ENCODE measurements at regions not wholly inside any gene's neighbourhood (a gene's known extent, or its start where the extent isn't known, plus 50 kb on each side); places are given as distances from the start of the nearest gene placed in this dataset.

DNA sequence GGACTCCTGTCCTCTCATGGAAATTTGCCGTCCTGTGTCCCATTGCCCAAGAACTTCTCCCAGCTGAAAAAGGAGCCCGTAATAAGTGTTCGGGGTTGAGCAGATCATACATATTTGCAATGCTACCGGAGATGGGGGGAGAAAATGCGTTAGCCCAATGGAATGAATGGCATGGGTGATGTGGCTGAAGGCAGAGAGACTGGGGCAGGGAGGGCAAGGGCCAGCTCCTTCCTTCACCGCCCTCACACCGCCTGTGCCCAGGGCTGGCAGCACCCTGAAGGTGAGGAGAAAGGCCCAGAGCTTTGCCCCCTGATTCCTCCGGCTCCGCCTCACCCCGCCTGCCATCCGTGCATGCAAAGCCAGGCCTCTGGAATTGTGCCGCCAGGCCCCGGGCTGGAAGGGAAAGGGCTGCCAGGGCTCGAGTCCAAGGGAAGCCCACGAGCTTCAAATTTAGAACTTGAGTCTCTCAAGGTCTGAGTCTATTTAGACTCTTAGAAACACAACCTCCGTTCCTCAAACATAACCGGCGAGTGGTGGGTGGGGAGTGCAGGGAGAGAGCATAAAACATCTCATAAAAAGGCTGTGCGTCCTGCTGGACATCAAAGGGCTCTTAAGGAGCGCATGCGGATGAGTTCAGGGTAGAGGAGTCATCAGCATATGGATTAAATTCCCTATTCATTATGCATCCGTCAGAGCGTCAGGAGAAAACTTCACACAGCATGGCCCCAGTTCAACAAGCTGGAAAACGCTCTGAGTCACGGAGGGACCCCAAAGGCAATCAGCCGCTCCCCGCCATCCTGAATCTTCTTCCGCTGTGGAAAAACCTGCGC lies 121.7 kb upstream of the GLI2 start:
- Histone ChIP-seq H3K4me3 (replicated peaks in 1 of 3) (no peak overlapping the region), H3K27me3 (no peaks in the 10 kb centered on the region), H3K27ac (no peak overlapping the region), H3K4me1 (peaks cover 5 to 9% of the 10 kb centered on the region in 2 donors), H3K9me3 (no peaks in the 10 kb centered on the region), H3K36me3 (no peaks in the 10 kb centered on the region)
- intact Hi-C loops (cut with DNase I) = no loop called here
- WGBS, 2 donors = 74 to 82% methylated on average over 24 to 29 of the region's 29 CpGs
- TF ChIP-seq, protein P1, sequence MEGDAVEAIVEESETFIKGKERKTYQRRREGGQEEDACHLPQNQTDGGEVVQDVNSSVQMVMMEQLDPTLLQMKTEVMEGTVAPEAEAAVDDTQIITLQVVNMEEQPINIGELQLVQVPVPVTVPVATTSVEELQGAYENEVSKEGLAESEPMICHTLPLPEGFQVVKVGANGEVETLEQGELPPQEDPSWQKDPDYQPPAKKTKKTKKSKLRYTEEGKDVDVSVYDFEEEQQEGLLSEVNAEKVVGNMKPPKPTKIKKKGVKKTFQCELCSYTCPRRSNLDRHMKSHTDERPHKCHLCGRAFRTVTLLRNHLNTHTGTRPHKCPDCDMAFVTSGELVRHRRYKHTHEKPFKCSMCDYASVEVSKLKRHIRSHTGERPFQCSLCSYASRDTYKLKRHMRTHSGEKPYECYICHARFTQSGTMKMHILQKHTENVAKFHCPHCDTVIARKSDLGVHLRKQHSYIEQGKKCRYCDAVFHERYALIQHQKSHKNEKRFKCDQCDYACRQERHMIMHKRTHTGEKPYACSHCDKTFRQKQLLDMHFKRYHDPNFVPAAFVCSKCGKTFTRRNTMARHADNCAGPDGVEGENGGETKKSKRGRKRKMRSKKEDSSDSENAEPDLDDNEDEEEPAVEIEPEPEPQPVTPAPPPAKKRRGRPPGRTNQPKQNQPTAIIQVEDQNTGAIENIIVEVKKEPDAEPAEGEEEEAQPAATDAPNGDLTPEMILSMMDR (IDR thresholded peaks at IDR 0.05) = no peak
- TF ChIP-seq POLR2A (IDR thresholded peaks at IDR 0.05) = no peak
- no peak for DNase-seq

DNA sequence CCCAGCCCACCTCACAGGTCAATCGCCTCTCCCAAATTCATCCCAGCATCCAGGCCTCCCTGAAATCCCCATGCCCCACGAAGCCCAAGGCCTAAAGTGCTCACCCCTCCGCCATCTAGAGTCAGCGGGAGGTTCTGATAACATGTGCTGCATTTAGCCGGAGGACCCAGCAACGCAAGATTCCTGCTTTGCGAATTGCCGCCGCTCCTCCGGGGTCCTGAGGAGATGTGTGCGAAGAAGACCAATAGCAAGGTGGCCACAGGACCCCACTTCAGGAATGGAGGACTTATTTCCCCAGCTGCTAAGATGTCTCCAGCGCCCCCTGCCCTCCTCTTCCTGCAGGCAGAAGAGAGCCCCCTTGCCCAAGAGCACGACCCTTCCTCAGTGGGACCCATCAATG lies 120.8 kb upstream of the GLI2 start:
- Histone ChIP-seq H3K27me3 (no peaks in the 10 kb centered on the region), H3K4me1 (peaks cover 5 to 9% of the 10 kb centered on the region in 2 donors), H3K9me3 (no peaks in the 10 kb centered on the region), H3K27ac (no peak overlapping the region), H3K36me3 (no peaks in the 10 kb centered on the region), H3K4me3 (replicated peaks in 1 of 3) (no peak overlapping the region)
- DNase-seq = no peak
- WGBS, 2 donors = 94 to 95% methylated on average over 12 to 13 of the region's 13 CpGs
- TF ChIP-seq POLR2A (IDR thresholded peaks at IDR 0.05) = no peak
- TF ChIP-seq, protein P1 (IDR thresholded peaks at IDR 0.05) = no peak
- intact Hi-C loops (cut with DNase I) = no loop called here

DNA sequence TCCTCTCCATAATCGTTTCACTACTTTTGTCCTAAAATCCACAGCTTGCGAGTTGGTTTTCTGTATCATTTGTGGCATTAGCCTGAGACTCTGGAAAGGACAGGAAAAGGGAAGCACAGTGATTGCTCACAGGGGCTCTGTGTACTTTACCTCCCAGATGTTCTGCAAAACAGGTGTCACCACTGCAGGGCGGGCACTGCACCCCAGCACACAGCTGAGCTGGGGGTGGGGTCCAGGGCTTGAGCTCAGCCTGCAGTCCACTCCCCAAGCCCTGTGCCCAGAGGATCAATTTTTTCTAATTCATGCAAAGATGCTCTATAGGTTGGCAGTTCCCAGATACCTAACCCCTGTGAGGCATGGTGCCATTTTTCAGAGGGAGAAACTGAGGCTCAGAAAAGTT lies 119.4 kb upstream of the GLI2 start:
- Histone ChIP-seq H3K9me3 (no peaks in the 10 kb centered on the region), H3K4me1 (peaks cover 5 to 9% of the 10 kb centered on the region in 2 donors), H3K36me3 (no peaks in the 10 kb centered on the region), H3K27ac (no peak overlapping the region), H3K4me3 (replicated peaks in 1 of 3) (no peak overlapping the region), H3K27me3 (no peaks in the 10 kb centered on the region)
- intact Hi-C loops (cut with DNase I) = no loop called here
- DNase-seq = no peak
- TF ChIP-seq POLR2A (IDR thresholded peaks at IDR 0.05) = no peak
- TF ChIP-seq, protein P1 (IDR thresholded peaks at IDR 0.05) = no peak
- WGBS, 2 donors = 93 to 96% methylated on average over 2 to 3 of the region's 3 CpGs

DNA sequence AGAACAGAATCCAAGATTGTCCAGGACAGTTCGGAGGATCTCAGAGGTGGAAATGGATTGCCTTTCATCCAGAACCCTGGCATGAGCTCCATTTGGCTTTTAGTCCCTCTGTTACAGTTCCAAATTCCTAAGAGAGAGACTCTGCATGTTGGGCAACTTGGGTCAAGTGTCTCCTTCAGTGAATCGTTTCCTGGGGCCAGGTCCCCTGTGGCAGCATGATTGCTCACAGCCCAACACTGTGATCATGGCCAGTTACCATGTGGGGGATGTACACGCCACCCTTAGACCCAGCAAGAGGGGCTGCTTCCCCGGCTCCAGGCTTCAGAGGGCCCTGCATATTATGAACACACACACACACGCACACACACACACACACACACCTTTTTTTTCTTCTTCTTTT lies 118.6 kb upstream of the GLI2 start:
- H3K4me1 ChIP-seq = peaks cover 5 to 9% of the 10 kb centered on the region in 2 donors
- DNase-seq = peak; percentile 57 to 60
- H3K36me3 ChIP-seq = no peaks in the 10 kb centered on the region
- no peak for TF ChIP-seq POLR2A (IDR thresholded peaks at IDR 0.05)
- TF ChIP-seq, protein P1 (IDR thresholded peaks at IDR 0.05) = no peak
- intact Hi-C loops (cut with DNase I) = no loop called here
- H3K9me3 ChIP-seq = no peaks in the 10 kb centered on the region
- H3K4me3 ChIP-seq (replicated peaks in 1 of 3) = no peak overlapping the region
- no peaks in the 10 kb centered on the region for H3K27me3 ChIP-seq
- no peak overlapping the region for H3K27ac ChIP-seq
- 40 to 51% methylated on average over 5 of the region's 5 CpGs for WGBS, 2 donors

DNA sequence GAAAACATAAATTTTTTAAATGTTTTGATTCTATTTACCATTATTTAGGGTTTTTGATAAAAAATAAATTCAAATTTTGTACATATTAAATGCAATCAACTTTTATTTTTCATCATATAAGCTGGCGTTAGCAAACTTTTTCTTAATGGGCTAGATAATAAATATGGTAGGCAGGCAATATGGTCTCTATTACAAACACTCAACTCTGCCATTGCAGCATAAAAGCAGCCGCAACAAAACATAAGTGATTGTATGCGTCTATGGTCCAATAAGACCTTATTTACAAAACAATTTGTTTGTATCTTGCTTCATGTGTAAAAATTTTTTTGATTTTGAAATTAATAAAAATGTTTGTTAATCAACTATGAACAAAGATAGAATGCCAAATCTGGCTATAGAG lies 116.8 kb upstream of the GLI2 start:
- H3K27ac ChIP-seq = no peak overlapping the region
- DNase-seq = no peak
- H3K36me3 ChIP-seq = no peaks in the 10 kb centered on the region
- H3K4me3 ChIP-seq (replicated peaks in 1 of 3) = no peak overlapping the region
- intact Hi-C loops (cut with DNase I) = no loop called here
- TF ChIP-seq, protein P1 (IDR thresholded peaks at IDR 0.05) = no peak
- no peak for TF ChIP-seq POLR2A (IDR thresholded peaks at IDR 0.05)
- peaks cover 16 to 24% of the 10 kb centered on the region in 2 donors for H3K4me1 ChIP-seq
- H3K9me3 ChIP-seq = no peaks in the 10 kb centered on the region
- H3K27me3 ChIP-seq = no peaks in the 10 kb centered on the region
- WGBS, 2 donors = 97% methylated on average over 3 of the region's 3 CpGs
